Eye (tissue), 1 donor: ENCODE measurements at regions not wholly inside any gene's neighbourhood (a gene's known extent, or its start where the extent isn't known, plus 50 kb on each side); places are given as distances from the start of the nearest gene placed in this dataset.
"Not testable (repeated sequence)": the region's sequence is repeated elsewhere in the genome, so short reads cannot be mapped to it uniquely, and the experiment has no call there.

Experiments
- DNase-seq: peaks from one replicate; pipeline ENCODE4 v3.0.0-alpha.2; 2015

DNA sequence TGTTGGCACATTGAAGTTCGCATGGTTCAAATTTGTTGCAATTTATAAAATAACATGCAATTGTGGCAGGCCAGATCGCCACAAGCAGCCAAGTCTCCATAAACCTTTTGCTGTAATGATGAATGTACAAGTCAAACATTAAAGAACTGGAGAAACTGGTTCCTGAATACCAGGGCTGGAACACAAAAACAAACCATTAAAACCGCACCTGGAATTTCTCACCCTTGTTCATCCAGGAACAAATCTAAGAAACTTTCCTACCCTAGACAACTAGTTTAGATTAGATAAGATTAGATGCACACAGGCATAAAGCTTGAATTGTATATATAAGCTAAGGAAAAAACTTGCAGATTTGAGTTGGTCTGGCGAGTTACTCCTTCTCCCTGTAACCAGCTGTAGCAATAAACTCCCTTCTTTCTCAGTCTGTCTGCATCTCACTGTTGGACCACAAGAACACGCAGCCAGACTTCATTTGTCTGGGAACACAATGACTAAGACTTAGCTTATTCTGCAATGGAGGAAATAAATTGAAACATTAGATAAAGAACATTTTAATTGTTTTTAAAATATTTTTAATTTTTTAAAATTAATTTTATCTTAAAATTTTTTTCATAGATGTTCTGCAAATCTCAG is 1835.5 kb upstream of the LRRTM1 start:
- DNase-seq, result peak; percentile 2

DNA sequence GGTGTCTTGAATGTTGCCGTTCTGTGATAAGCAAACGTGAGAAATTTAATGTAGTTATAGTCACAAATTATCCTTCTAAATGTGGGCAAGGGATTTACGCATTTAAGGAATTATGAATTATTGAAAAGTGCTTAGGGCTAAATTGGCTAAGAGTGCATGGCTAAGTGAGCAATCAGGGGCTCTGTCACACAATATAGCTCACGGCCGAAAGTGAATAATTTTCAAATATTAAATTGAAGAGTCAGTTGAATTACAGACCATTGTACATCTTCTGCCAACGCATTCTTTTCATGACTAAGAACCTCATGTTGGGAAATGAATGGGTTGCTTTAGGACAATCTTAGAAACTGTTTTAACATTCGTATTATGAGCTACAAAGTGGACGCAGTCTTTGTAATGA is 1832.9 kb upstream of the LRRTM1 start:
- DNase-seq, result peak; percentile 45

DNA sequence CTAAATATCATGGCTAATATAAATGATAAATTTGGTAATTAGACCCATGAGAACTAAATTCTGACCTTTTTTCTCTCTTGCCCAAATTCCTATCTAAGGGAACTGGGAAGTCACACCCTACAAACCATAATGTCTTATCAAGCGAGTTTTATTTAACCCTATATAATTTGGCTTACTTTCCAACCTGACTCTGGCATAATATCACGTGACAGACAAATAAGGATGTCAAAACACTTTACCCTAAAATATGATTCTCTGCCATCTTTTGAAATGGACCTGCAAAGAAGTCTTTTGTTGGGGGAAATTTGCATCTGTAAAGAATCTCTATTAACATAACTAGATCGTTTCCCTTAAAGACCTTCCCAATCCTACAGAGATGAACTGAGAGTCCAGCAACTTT is 1823.5 kb upstream of the LRRTM1 start:
- no peak for DNase-seq

GRCh38 chr2:82124629-82125028 is 1820.1 kb upstream of the LRRTM1 start:
- DNase-seq, result no peak

DNA sequence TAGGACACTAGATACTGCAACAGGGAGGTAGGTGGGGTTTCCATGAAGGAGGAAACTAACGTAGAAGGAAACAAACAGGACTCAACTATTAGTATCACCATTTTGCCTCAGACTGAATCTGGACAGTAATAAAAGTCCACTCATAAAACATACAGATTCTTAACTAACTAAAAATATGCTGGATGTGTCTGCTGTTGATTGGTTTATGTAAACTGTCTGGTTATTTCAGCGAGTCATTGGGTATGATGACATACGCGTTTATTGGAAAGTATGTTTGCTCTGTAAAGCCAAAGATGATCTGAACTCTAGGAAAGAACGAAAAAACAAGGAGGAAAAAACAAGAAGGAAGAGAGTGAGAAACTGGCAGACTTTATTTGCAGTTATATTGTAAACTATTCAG is 1816.1 kb upstream of the LRRTM1 start:
- DNase-seq, result no peak

- peak; percentile 37 for DNase-seq
Observed at GRCh38 chr2:82120115-82120514, 1815.6 kb upstream of the LRRTM1 start.

- DNase-seq, result no peak
Observed at GRCh38 chr2:82109418-82109817, 1804.9 kb upstream of the LRRTM1 start.

DNA sequence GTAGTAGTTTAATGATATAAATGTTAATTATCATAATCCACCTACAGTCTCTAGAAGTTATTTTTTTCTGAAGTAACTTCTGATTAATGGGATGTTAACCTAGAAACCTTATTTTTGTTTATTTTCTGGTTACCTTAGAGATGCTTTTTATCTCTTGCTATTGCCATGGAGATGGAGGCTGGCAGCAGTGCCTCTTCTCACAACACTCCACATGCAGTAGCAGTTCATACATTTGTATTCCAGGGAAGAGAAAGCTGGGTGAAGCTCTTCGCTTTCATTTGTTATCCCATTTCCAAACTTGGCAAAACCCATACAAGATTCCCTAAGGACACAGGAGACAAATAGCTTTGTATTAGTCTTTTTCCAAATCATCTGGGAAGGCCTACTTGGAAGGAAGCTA is 1794.1 kb upstream of the LRRTM1 start:
- no peak for DNase-seq

- no peak for DNase-seq
Observed at GRCh38 chr2:82089518-82089917, 1785.0 kb upstream of the LRRTM1 start.

GRCh38 chr2:82084679-82085392 is 1780.3 kb upstream of the LRRTM1 start:
- DNase-seq, result no peak

- DNase-seq, result no peak
Observed at GRCh38 chr2:82075875-82076274, 1771.3 kb upstream of the LRRTM1 start.

DNA sequence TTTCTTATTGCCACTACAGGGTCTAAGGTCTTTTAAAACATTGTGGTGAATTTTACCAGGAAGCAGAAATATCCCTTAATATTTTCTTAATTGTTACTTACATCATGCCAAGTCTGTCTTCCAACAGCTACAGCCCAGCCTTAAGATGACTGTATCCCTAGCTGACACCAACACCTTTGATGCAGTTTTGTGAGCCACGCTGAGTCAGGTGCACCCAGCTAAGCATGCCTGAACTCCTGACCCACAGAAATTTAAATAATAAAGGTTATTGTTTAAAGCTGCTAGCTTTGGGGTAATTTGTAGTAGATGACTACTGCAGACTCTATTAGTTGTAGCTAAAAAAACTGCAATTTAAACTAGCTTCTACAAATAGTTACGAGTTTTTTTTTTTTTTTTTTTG is 1757.9 kb upstream of the LRRTM1 start:
- DNase-seq, result no peak

GRCh38 chr2:82055846-82056245 is 1751.3 kb upstream of the LRRTM1 start:
- no peak for DNase-seq

DNA sequence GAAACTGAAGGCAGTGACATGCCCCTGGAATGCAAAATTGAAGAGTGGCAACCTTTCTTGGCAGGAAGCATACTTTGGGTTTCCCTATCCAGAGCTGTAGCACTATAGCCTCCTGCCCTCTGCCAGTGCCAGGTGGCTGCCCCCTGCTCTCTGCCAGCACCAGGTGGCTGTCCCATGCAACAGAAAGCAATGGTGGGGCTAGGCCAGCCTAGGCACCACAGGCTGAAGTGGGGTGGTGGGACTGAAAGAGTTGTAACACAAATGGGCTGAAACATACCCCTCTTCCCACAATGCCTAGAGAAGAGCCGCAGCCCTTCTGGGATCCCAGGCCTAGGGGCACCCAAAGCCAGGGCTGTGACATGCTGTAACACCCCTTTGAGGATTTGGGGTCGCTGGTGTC is 1739.3 kb upstream of the LRRTM1 start:
- no peak for DNase-seq

DNA sequence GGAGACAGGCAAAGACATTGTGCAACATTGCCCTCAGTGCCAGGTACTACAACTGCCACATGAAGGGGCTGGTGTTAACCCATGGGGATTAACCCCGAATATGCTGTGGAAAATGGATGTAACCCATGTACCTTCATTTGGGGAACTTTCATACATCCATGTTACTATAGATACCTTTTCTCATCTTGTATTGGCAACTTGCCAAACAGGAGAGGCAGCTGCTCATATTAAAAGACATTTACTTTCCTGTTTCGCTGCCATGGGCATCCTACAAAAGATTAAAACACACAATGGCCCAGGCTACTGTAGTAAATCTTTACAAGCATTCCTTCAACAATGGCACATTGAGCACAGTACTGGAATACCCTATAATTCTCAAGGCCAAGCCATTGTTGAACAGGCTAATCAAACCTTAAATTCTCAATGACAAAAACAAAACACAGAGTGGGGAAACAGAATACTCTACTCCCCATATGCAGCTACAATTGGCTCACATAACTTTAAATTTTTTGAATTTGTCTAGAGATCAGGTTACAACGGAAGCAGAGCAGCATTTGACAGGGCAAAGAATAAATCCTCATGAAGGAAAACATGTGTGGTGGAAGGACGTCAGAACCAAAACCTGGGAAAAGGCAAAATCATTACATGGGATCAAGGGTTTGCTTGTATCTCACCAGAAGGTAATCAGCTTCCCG is 1723.5 kb upstream of the LRRTM1 start:
- DNase-seq, result no peak

DNA sequence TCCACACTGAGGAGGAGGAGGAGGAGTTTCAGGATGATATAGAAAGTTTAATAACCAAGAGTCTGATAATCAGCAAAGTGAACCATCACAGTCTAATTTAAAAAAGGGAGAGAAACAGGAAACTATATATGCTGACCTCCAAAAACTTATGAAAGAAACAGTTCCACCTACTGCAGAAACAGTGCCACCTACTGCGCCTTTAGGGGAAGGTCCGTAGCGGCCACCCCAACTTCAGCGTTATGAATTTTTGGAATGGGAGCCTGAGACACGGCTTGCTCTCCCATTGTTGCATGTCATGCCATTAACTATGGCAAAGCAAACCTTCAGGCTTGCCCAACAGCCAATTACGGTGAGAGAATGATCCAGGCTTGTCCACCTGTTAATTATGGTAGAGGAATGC is 1719.2 kb upstream of the LRRTM1 start:
- DNase-seq, result no peak

DNA sequence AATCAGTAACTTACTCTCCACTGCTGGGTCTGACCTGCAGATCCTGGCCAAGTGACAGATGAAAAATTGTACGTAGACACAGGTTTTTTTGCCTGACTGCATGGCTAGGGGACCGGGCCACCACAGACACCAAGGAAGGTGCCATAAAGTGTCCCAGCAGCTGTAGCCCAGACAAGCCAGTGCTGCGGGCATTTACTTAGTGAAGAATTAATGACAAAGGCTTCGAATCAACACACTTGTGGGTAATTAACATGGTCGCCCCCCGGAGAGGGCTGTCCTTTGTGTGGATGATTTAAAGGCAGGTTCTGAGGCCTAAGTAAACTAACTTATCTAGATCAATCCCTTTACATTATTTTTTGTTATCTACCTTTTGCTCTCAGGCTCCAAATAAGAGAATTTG is 1709.1 kb upstream of the LRRTM1 start:
- no peak for DNase-seq

GRCh38 chr2:82007071-82007664 is 1702.6 kb upstream of the LRRTM1 start:
- DNase-seq, result no peak

- not testable (repeated sequence) for DNase-seq
Observed at GRCh38 chr2:82005889-82006288, 1701.3 kb upstream of the LRRTM1 start.

DNA sequence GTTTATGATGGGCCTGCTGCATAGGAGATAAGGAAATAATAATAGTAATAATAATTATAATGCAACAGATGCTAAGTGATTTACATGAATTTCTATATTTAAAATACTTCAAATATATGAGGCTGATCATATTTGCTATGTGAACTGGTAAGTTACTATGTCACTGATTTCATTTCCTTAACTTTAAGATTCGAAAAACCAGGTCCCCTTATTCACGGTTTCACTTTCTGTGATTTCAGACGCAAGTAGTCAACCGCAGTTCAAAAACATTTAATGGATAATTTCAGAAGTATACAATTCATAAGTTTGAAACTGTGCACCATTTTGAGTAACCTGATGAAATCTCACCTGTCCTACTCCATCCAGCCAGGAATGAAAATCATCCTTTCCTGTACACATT is 1697.1 kb upstream of the LRRTM1 start:
- no peak for DNase-seq

GRCh38 chr2:82000606-82001005 is 1696.1 kb upstream of the LRRTM1 start:
- DNase-seq, result no peak

GRCh38 chr2:81996332-81996731 is 1691.8 kb upstream of the LRRTM1 start:
- DNase-seq, result no peak

- no peak for DNase-seq
Observed at GRCh38 chr2:81991282-81991681, 1686.7 kb upstream of the LRRTM1 start.

GRCh38 chr2:81987370-81987769 is 1682.8 kb upstream of the LRRTM1 start:
- no peak for DNase-seq
